Ishikawa (cell line): ENCODE measurements at regions not wholly inside any gene's neighbourhood (a gene's known extent, or its start where the extent isn't known, plus 50 kb on each side); places are given as distances from the start of the nearest gene placed in this dataset.

Experiments used
- CEBPB ChIP-seq: IDR thresholded peaks from 2 replicates; pipeline ENCODE4 v1.6.1; 2012
- CREB1 ChIP-seq: IDR thresholded peaks from 2 replicates; pipeline ENCODE4 v1.6.1; 2012; ENCODE audit warnings: low read depth
- EGR1 ChIP-seq: IDR thresholded peaks from 2 replicates; pipeline ENCODE4 v1.6.1; 2012
- EP300 ChIP-seq: IDR thresholded peaks from 2 replicates; pipeline ENCODE4 v1.6.1; 2012; ENCODE audit warnings: borderline replicate concordance
- FOXM1 ChIP-seq: IDR thresholded peaks from 2 replicates; pipeline ENCODE4 v1.6.1; 2012; ENCODE audit warnings: low read depth, borderline replicate concordance
- NFIC ChIP-seq: IDR thresholded peaks from 2 replicates; pipeline ENCODE4 v1.6.1; 2012
- RAD21 ChIP-seq: IDR thresholded peaks from 2 replicates; pipeline ENCODE4 v1.6.1; 2012; ENCODE audit warnings: low read depth
- REST ChIP-seq: IDR thresholded peaks from 2 replicates; pipeline ENCODE4 v1.6.1; 2012; ENCODE audit warnings: low read depth, mild to moderate bottlenecking
- TAF1 ChIP-seq: IDR thresholded peaks from 2 replicates; pipeline ENCODE4 v1.6.1; 2012; ENCODE audit warnings: low read depth, mild to moderate bottlenecking
- TEAD4 ChIP-seq: IDR thresholded peaks from 2 replicates; pipeline ENCODE4 v1.6.1; 2012
- USF1 ChIP-seq: IDR thresholded peaks from 2 replicates; pipeline ENCODE4 v1.6.1; 2012
- YY1 ChIP-seq: IDR thresholded peaks from 2 replicates; pipeline ENCODE4 v1.6.1; 2012; ENCODE audit warnings: low read depth
- ZBTB7A ChIP-seq: IDR thresholded peaks from 2 replicates; pipeline ENCODE4 v1.6.1; 2012; ENCODE audit warnings: low read depth

- TF ChIP-seq RAD21 (no peak), TAF1 (no peak), ZBTB7A (no peak), TEAD4 (no peak), REST (no peak), USF1 (no peak), FOXM1 (no peak), CEBPB (no peak), CREB1 (no peak), EGR1 (no peak), EP300 (no peak), NFIC (no peak), YY1 (no peak)
Observed at GRCh38 chr3:106740116-106740515, 637.1 kb upstream of the CCDC54 start.
